Peyer's patch (tissue), 4 donors: ENCODE measurements at regions not wholly inside any gene's neighbourhood (a gene's known extent, or its start where the extent isn't known, plus 50 kb on each side); places are given as distances from the start of the nearest gene placed in this dataset.
A peak's percentile ranks its signal among the peaks of the same experiment; 100 is the strongest.
"Not testable (repeated sequence)": the region's sequence is repeated elsewhere in the genome, so short reads cannot be mapped to it uniquely, and the experiment has no call there.

Source experiments
- DNase-seq, 3 donors: peaks; one replicate each; pipeline ENCODE4 v3.0.0-alpha.2; 2017 to 2019
- H3K27ac ChIP-seq, 4 donors: fragments of 200-600 bp; sonication (generic); one replicate each; pipeline ENCODE4 v1.5.1; 2016 to 2019
- H3K27me3 ChIP-seq, 2 donors: fragments of 200-600 bp; sonication (generic); one replicate each; pipeline ENCODE4 v1.5.1; 2019
- H3K36me3 ChIP-seq, 3 donors: fragments of 200-600 bp; sonication (generic); one replicate each; pipeline ENCODE4 v1.5.1; 2016 to 2019
- H3K4me1 ChIP-seq, 4 donors: fragments of 200-600 bp; sonication (generic); one replicate each; pipeline ENCODE4 v1.5.1; 2016 to 2019
- H3K4me3 ChIP-seq, 4 donors: fragments of 200-600 bp; sonication (generic); 1 replicate in 3 of 4; 2 replicates in 1 of 4; pipeline ENCODE4 v1.5.1; 2016 to 2019; ENCODE audit warnings: mild to moderate bottlenecking in 1 of 4
- H3K9me3 ChIP-seq, 4 donors: fragments of 200-600 bp; sonication (generic); one replicate each; pipeline ENCODE4 v1.5.1; 2016 to 2019; ENCODE audit warnings: mild to moderate bottlenecking in 1 of 4
- CTCF ChIP-seq, 6 experiments: fragments of 450-650 bp in 4 of 6; fragments of 200-600 bp in 2 of 6; sonication (generic) in 1 of 6; IDR thresholded peaks; one replicate each; pipeline ENCODE4 v1.5.1; 2017 to 2019; ENCODE audit warnings: antibody characterized with exemption in 6 of 6, mild to moderate bottlenecking in 3 of 6, moderate library complexity in 1 of 6
- POLR2A ChIP-seq, 2 donors: fragments of 450-650 bp; IDR thresholded peaks; one replicate each; pipeline ENCODE4 v1.5.1; 2017; ENCODE audit warnings: antibody characterized with exemption in 2 of 2, mild to moderate bottlenecking in 2 of 2, moderate library complexity in 2 of 2

- Histone ChIP-seq H3K4me3 (no peak overlapping the region), H3K36me3 (no peaks in the 10 kb centered on the region), H3K27me3 (no peaks in the 10 kb centered on the region), H3K4me1 (no peaks in the 10 kb centered on the region), H3K27ac (no peak overlapping the region), H3K9me3 (no peaks in the 10 kb centered on the region)
- no peak for TF ChIP-seq POLR2A (IDR thresholded peaks at IDR 0.05)
- no peak for TF ChIP-seq CTCF (IDR thresholded peaks at IDR 0.05)
- no peak for DNase-seq
These were observed 1115.7 kb downstream of the TMEM121 start for GRCh38 chr14:106642090-106642489.

- H3K4me1 ChIP-seq, DNase-seq, H3K9me3 ChIP-seq, H3K4me3 ChIP-seq, H3K36me3 ChIP-seq, H3K27me3 ChIP-seq, H3K27ac ChIP-seq: not testable (repeated sequence)
These were observed 1116.6 kb downstream of the TMEM121 start for GRCh38 chr14:106642971-106643370.

- not testable (repeated sequence) for H3K27me3 ChIP-seq, DNase-seq, H3K4me3 ChIP-seq, H3K9me3 ChIP-seq, H3K4me1 ChIP-seq, H3K36me3 ChIP-seq, H3K27ac ChIP-seq
These were observed 1122.5 kb downstream of the TMEM121 start for GRCh38 chr14:106648874-106649273.

- H3K27me3 ChIP-seq: no peaks in the 10 kb centered on the region
- no peak overlapping the region for H3K27ac ChIP-seq
- H3K9me3 ChIP-seq: no peaks in the 10 kb centered on the region
- TF ChIP-seq POLR2A (IDR thresholded peaks at IDR 0.05): no peak
- no peak overlapping the region for H3K4me3 ChIP-seq
- DNase-seq: no peak
- no peaks in the 10 kb centered on the region for H3K36me3 ChIP-seq
- no peaks in the 10 kb centered on the region for H3K4me1 ChIP-seq
These were observed 1124.6 kb downstream of the TMEM121 start for GRCh38 chr14:106651016-106651415.

- no peaks in the 10 kb centered on the region for H3K36me3 ChIP-seq
- no peaks in the 10 kb centered on the region for H3K27me3 ChIP-seq
- H3K4me3 ChIP-seq: no peak overlapping the region
- H3K4me1 ChIP-seq: no peaks in the 10 kb centered on the region
- no peaks in the 10 kb centered on the region for H3K9me3 ChIP-seq
- DNase-seq: no peak
- TF ChIP-seq POLR2A (IDR thresholded peaks at IDR 0.05) (no peak), CTCF (IDR thresholded peaks at IDR 0.05) (no peak)
- no peak overlapping the region for H3K27ac ChIP-seq
These were observed 1126.1 kb downstream of the TMEM121 start for GRCh38 chr14:106652494-106652893.

GRCh38 chr14:106657460-106657859 lies 1131.1 kb downstream of the TMEM121 start:
- Histone ChIP-seq H3K27me3 (no peaks in the 10 kb centered on the region), H3K36me3 (no peaks in the 10 kb centered on the region), H3K4me3 (no peak overlapping the region), H3K4me1 (no peaks in the 10 kb centered on the region), H3K27ac (no peak overlapping the region), H3K9me3 (no peaks in the 10 kb centered on the region)
- no peak for TF ChIP-seq POLR2A (IDR thresholded peaks at IDR 0.05)
- peak in 5 of 6 experiments; percentile 25 to 39 (median 34) for TF ChIP-seq CTCF (IDR thresholded peaks at IDR 0.05)
- DNase-seq: peak in 2 of 3 donors; percentile 53 to 80

GRCh38 chr14:106658066-106658860 lies 1131.9 kb downstream of the TMEM121 start:
- DNase-seq, H3K27ac ChIP-seq, H3K36me3 ChIP-seq, H3K4me1 ChIP-seq, H3K9me3 ChIP-seq, H3K4me3 ChIP-seq, H3K27me3 ChIP-seq: not testable (repeated sequence)

- TF ChIP-seq CTCF (IDR thresholded peaks at IDR 0.05): peak in 4 of 6 experiments; percentile 29 to 60 (median 57)
- peak in 2 of 3 donors; percentile 57 to 82 for DNase-seq
- not testable (repeated sequence) for H3K4me1 ChIP-seq
These were observed 1135.2 kb downstream of the TMEM121 start for GRCh38 chr14:106661561-106661960.

More at GRCh38 chr14:106661561-106661960, 1135.2 kb downstream of the TMEM121 start:
- H3K36me3 ChIP-seq, H3K27me3 ChIP-seq, H3K27ac ChIP-seq, H3K9me3 ChIP-seq, H3K4me3 ChIP-seq: not testable (repeated sequence)
